HEK293T (cell line): ENCODE measurements at regions not wholly inside any gene's neighbourhood (a gene's known extent, or its start where the extent isn't known, plus 50 kb on each side); places are given as distances from the start of the nearest gene placed in this dataset.

Experiments used
- CTCF ChIA-PET: fragments of 350-600 bp; formaldehyde crosslinking; extraction: SDS; loops from one replicate; lab custom pipeline; 2021; ENCODE audit warnings: antibody characterized with exemption, inconsistent platforms; lab: Yijun Ruan, JAX
- POLR2A ChIA-PET: fragments of 350-600 bp; formaldehyde crosslinking; extraction: SDS; loops from one replicate; lab custom pipeline; 2020; ENCODE audit warnings: antibody characterized with exemption, inconsistent platforms; lab: Yijun Ruan, JAX
- DNase-seq: peaks from one replicate; pipeline ENCODE4 v3.0.0; 2012; ENCODE audit warnings: mixed read lengths; ENCODE audit errors: extremely low spot score
- ARNT ChIP-seq: fragments of 450-650 bp; IDR thresholded peaks from 2 replicates; pipeline ENCODE4 v1.6.1; 2017; ENCODE audit warnings: mild to moderate bottlenecking
- BHLHE40 ChIP-seq: fragments of 450-650 bp; IDR thresholded peaks from 2 replicates; pipeline ENCODE4 v1.6.1; 2016; ENCODE audit warnings: mild to moderate bottlenecking, moderate library complexity, borderline replicate concordance
- CTBP1 ChIP-seq: fragments of 450-650 bp; IDR thresholded peaks from 2 replicates; pipeline ENCODE4 v1.6.1; 2016; ENCODE audit warnings: borderline replicate concordance
- ELF4 ChIP-seq: fragments of 450-650 bp; IDR thresholded peaks from 2 replicates; pipeline ENCODE4 v1.6.1; 2017; ENCODE audit warnings: antibody characterized with exemption
- FOXA1 ChIP-seq: fragments of 450-650 bp; IDR thresholded peaks from 2 replicates; pipeline ENCODE4 v1.6.1; 2016; ENCODE audit warnings: mild to moderate bottlenecking
- FOXK2 ChIP-seq: fragments of 450-650 bp; IDR thresholded peaks from 2 replicates; pipeline ENCODE4 v1.6.1; 2016; ENCODE audit warnings: mild to moderate bottlenecking
- FOXM1 ChIP-seq: fragments of 450-650 bp; IDR thresholded peaks from 2 replicates; pipeline ENCODE4 v1.6.1; 2017; ENCODE audit warnings: mild to moderate bottlenecking, borderline replicate concordance
- HDGF ChIP-seq: fragments of 450-650 bp; IDR thresholded peaks from 2 replicates; pipeline ENCODE4 v1.6.1; 2017; ENCODE audit warnings: antibody characterized with exemption, borderline replicate concordance
- L3MBTL2 ChIP-seq: fragments of 450-650 bp; conservative IDR thresholded peaks from 2 replicates; pipeline ENCODE4 v1.6.1; 2016; ENCODE audit warnings: mild to moderate bottlenecking
- LEF1 ChIP-seq: fragments of 450-650 bp; IDR thresholded peaks from 2 replicates; pipeline ENCODE4 v1.6.1; 2017; ENCODE audit warnings: mild to moderate bottlenecking, borderline replicate concordance
- NFRKB ChIP-seq: fragments of 450-650 bp; IDR thresholded peaks from 2 replicates; pipeline ENCODE4 v1.6.1; 2016; ENCODE audit warnings: mild to moderate bottlenecking, moderate library complexity
- PKNOX1 ChIP-seq: fragments of 450-650 bp; IDR thresholded peaks from 2 replicates; pipeline ENCODE4 v1.6.1; 2016
- SP1 ChIP-seq: fragments of 450-650 bp; IDR thresholded peaks from 2 replicates; pipeline ENCODE4 v1.6.1; 2017
- SUZ12 ChIP-seq: fragments of 450-650 bp; IDR thresholded peaks from 2 replicates; pipeline ENCODE4 v1.6.1; 2016; ENCODE audit warnings: mild to moderate bottlenecking
- TARDBP ChIP-seq: fragments of 450-650 bp; IDR thresholded peaks from 2 replicates; pipeline ENCODE4 v1.6.1; 2016
- ZNF384 ChIP-seq: fragments of 450-650 bp; IDR thresholded peaks from 2 replicates; pipeline ENCODE4 v1.6.1; 2016

- POLR2A ChIA-PET = no interaction called here
- DNase-seq = no peak
- no peak for TF ChIP-seq TARDBP
- TF ChIP-seq SP1 = no peak
- TF ChIP-seq PKNOX1 = no peak
- TF ChIP-seq NFRKB = no peak
- TF ChIP-seq ELF4 = no peak
- no peak for TF ChIP-seq ARNT
- TF ChIP-seq FOXM1 = no peak
- TF ChIP-seq SUZ12 = no peak
- no peak for TF ChIP-seq BHLHE40
- no peak for TF ChIP-seq CTBP1
- no peak for TF ChIP-seq HDGF
- no peak for TF ChIP-seq L3MBTL2
- TF ChIP-seq ZNF384 = no peak
- TF ChIP-seq FOXA1 = no peak
- TF ChIP-seq LEF1 = no peak
- CTCF ChIA-PET = no interaction called here
These were observed 922.9 kb downstream of the SI start for GRCh38 chr3:164155400-164155799.

- no peak for DNase-seq
- CTCF ChIA-PET = no interaction called here
- POLR2A ChIA-PET = no interaction called here
- TF ChIP-seq L3MBTL2 (no peak), ZNF384 (no peak), HDGF (no peak), TARDBP (no peak), SUZ12 (no peak), CTBP1 (no peak), ELF4 (no peak), ARNT (no peak), SP1 (no peak), PKNOX1 (no peak), FOXM1 (no peak), BHLHE40 (no peak), NFRKB (no peak), FOXK2 (no peak), FOXA1 (no peak), LEF1 (no peak)
These were observed 933.5 kb downstream of the SI start for GRCh38 chr3:164144824-164145223.

GRCh38 chr3:164132878-164133277, 945.4 kb downstream of the SI start:
- POLR2A ChIA-PET = no interaction called here
- TF ChIP-seq LEF1 (no peak), FOXA1 (no peak), ELF4 (no peak), ARNT (no peak), ZNF384 (no peak), SUZ12 (no peak), NFRKB (no peak), HDGF (no peak), TARDBP (no peak), FOXM1 (no peak)
- CTCF ChIA-PET = no interaction called here

GRCh38 chr3:164113371-164114332, 964.6 kb downstream of the SI start:
- no peak for DNase-seq
- ChIA-PET CTCF (no interaction called here), POLR2A (no interaction called here)
- TF ChIP-seq SUZ12 = no peak
- no peak for TF ChIP-seq FOXA1
- no peak for TF ChIP-seq L3MBTL2
- no peak for TF ChIP-seq PKNOX1
- no peak for TF ChIP-seq FOXK2

More at GRCh38 chr3:164132878-164133277, 945.4 kb downstream of the SI start:
- DNase-seq = no peak

- POLR2A ChIA-PET = no interaction called here
- DNase-seq = no peak
- TF ChIP-seq PKNOX1 (no peak), FOXA1 (no peak), ZNF384 (no peak), SP1 (no peak), FOXK2 (no peak), TARDBP (no peak), ARNT (no peak), SUZ12 (no peak), FOXM1 (no peak), ELF4 (no peak), HDGF (no peak), L3MBTL2 (no peak), NFRKB (no peak), LEF1 (no peak), CTBP1 (no peak)
- CTCF ChIA-PET = no interaction called here
These were observed 981.9 kb downstream of the SI start for GRCh38 chr3:164096352-164096751.
